HG03520 (cell line): ENCODE measurements at regions not wholly inside any gene's neighbourhood (a gene's known extent, or its start where the extent isn't known, plus 50 kb on each side); places are given as distances from the start of the nearest gene placed in this dataset.

Source experiments
- ATAC-seq: cut with Tn5 transposase; IDR thresholded peaks from one replicate; pipeline ENCODE4 v1.9.1; 2021; ENCODE audit warnings: mild to moderate bottlenecking, moderate library complexity; ENCODE audit not compliant: unreplicated experiment

DNA sequence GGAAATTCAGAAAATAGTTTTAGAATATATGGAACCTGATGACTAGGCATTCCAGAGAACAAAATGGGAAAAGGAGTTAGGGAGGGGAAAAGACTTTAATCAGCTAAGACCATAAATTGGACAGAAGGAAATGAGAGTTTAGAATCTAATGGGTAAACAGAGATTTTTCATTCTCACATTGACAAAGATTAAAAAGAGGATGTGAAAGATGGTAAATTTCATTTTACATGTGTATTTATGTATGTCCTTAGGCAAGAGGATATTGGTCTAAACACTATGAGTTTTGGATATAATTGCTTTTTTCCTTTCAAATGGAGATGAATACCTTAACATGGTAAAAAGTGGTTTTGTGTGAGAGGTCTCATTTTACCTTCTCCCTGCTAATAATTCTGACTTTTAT, 1021.9 kb downstream of the NSUN3 start:
- ATAC-seq: no peak

DNA sequence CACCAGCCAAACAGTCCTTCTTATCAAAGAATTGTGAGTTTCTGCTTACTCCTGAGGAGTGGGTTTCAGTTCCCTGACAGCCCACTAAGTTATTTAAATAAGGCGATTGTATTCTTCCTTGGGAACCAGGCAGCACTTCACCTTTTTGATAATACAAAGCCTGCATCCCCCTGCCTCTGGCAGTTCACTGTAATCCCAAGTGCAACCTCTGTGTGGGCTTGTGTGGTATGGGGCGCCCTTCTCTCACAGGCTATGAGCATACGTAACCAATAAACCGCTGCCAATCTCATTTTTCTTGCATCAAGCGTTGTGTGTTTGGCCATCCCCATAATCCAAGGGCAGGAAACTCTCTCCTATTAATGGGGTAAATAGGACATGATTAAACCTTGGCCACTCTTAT, 1025.6 kb downstream of the NSUN3 start:
- no peak for ATAC-seq

DNA sequence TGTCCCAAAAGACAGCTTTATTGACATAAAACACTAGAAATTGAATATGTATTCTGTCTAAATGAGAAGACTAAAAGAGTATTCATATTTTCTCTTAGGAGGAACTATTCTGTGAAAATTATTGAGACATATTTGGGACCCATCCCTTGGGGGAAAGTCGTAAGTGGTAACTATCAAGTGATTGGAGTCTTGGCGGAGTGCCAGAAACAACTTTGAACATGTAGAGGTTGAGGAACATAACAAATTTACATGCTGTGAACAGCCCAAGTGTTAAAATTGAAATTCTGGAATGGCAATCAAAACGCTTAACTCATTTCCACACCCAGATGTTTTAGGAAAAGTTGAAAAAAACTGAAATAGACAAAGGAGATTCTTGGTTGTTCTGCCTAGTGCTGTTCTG, 1034.6 kb downstream of the NSUN3 start:
- no peak for ATAC-seq

DNA sequence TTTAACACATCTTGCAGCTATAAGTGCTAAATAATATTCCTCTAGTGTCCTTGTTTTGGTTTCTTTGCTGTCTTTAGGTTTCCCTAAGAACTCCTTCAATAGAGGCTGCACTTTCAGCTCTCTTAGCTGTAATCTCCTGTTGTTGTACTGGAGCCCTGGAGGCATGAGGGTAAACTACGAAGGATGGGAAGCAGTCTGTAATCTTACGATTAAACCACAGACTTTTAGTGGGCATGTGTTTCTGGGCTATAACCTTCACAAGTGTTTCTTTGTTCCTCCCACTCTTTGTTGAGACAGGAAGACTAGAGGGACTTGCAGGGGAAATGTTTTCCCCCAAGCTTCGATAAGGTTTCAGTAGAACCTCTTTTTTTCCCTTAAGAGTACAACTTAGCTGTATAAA, 1058.1 kb downstream of the NSUN3 start:
- ATAC-seq: no peak

DNA sequence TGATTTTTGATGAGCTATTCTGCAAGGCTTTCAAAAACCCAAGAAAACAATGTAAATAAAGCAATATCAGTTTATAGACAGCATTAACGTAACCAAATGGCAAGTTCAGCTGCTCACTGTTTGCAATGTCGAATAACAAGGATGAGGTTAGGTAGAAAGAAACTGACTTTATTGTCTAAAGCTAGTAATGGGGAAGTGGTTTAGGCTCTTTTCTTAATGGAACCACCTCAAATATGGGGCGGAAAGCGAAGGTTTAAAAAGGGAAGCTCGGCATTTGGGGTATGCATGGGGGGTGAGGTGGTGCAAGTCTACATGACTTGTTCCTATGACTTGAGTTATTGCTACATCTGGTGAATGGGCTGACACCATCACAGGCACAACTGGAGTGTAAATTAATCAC, 1060.2 kb downstream of the NSUN3 start:
- ATAC-seq: no peak

DNA sequence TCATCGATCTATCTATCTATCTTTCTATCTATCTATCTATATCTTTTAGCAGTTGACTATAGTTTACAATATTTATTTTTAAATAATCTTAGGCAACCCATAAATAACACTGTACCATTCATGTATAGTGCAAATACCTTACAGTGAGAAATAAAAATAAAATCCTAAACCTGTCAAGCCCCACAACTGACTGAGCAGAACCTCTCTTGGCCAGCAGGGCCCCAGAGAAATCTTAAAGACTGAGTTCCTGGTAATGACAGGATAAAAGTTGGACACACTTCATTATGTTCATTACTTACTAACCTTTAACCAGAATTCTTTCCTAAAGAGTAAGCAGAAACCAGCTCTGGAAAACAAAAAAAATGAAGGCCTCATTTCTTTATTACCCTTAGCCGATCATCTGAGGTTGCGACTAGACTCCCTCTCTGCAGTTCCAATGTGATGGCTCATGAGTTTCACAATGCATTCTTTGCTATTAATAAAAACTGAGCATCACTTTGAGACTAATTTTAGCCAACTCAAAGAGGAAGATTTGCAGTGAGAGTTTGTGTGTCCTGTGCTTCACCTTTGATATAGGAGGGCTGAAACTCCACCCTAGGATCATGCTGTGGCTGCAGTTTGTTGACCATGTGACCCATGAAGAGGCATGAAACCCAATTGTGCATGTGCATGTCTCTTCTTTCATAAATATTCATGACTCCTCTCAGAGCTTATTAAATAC, 1072.0 kb downstream of the NSUN3 start:
- no peak for ATAC-seq

DNA sequence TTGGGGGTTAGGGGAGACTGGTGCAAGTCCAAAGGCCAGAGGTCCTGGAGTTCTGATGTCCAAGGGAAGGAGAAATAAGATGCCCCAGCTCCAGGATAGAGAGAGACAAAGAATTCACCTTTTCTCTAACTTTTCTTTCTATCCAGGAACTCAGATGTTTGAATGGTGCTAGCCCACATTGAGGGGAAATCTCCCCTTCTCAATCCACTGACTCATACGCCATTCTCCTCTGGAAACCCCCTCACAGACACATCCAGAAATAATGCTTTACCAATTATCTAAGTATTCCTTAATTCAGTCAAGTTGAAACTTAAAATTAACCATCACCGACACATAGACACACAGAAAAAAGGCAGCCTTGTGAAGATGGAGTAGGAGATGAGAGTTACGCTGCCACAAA, 1085.2 kb downstream of the NSUN3 start:
- no peak for ATAC-seq

DNA sequence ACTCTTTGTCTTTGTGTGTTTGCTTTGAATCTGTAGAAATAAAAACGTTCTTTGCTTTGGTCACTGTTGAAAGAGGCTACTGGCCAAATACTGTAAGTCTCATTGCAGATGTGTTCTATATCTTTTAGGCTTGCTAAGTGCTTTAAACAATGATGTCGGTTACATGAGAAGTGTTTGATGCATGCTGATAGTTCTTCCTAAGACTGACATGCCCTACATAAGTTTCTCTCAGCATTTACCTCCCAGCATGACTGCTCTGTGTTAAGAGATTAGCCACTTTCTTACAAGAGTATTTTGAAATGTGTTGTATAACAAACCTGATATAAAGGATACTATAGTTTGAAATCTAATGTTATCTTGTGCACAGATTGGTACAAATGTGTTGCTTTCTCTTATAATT, 1088.7 kb downstream of the NSUN3 start:
- no peak for ATAC-seq

DNA sequence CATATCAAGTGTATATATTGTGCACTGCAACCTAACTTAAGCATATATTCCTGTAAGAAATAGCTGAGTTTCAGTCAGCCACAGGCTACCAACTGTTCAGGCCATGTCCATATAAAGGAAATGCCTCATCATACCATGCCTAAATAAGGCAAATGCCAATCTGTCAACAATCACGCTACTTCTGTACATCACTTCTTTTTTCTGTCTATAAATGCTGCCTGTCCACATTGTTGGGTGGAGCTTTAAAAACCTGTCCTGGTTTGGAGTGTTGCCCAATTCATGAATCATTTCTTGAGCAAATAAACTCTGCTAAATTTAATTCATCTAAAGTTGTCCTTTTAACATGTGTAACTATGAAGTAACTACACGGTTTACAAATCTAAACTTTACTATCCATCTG, 1091.9 kb downstream of the NSUN3 start:
- no peak for ATAC-seq

DNA sequence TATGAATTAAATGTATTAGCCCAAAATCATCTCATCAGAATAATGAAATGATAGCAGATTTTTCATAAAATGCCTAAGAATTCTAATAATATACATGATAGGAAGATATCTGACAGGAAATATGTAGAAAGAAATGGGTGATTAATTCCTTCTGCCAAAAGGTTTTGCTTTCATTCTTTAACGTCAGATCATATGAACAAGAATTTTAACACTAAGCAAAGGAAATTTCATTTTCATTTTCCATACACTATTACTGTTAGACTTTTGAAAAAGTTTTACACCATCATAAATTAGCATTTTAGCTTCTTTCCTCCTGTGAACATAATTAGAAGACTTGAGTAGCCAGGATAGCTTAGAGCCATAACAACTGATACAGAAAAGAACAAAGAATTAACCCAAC, 1099.9 kb downstream of the NSUN3 start:
- no peak for ATAC-seq

DNA sequence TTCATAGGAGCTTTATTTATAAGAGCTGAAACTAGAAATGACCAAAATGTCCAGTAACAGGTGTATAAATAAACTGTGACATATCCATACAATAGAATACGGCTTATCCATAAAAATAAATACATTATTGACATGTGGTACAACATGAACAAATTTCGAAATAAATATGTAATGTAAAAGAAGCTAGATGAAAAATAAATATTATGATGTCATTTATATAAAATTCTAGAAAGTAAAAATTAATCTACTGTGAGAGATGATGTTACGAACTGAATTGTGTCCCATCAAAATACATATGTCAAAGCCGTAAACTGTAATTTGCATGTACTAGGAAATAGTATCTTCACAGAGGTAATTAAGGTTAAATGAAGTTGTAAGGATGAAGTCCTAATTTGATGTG, 1104.9 kb downstream of the NSUN3 start:
- ATAC-seq: no peak

DNA sequence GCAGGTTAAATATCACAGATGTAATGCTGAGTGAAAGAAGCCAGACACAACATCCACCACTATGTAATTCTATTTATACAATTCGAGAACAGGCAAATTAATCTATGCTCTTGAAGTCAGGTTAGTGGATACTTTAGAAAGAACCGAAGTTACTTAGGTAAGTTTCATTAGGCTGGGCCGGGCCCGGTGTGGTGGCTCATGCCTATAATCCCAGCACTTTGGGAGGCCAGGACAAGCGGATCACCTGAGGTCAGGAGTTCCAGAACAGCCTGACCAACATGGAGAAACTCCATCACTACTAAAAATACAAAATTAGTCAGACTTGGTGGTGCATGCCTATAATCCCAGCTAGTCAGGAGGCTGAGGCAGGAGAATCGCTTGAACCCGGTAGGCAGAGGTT, 1105.7 kb downstream of the NSUN3 start:
- no peak for ATAC-seq

DNA sequence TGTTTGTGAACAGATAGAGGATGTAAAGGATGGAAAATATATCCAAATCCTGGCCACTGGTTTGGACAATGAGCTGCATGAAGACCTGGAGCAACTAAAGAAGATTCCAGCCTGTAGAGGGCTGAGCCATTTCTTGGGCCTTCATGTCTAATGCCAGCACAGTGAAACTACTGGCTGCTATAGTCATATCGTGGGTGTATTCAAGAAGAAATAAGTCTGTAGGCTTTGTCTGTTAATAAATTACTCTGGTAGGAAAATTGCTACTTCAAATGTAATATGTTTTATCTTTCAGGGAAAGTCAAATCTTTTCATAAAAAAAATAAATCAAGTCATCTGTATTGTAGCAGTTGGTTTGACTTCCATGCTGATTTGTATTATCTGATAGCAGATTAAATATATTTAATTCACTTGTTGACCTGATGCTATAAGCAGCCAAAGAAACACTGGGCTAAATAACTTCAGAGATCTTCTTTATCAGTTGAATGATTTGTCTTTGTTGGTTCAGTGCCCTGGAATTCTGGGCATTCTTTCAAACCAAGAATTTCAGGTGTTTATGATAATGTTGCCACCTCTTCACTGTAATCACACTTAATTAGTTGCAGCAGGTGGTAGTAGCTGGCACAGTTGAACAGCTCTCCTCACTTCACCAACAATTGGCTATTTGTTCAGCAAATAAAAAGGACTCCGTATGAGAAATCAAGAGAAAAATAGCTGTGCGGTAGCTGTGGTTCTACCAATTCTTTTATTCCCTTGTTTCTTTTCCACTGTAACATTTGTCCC, 1109.5 kb downstream of the NSUN3 start:
- ATAC-seq: no peak

DNA sequence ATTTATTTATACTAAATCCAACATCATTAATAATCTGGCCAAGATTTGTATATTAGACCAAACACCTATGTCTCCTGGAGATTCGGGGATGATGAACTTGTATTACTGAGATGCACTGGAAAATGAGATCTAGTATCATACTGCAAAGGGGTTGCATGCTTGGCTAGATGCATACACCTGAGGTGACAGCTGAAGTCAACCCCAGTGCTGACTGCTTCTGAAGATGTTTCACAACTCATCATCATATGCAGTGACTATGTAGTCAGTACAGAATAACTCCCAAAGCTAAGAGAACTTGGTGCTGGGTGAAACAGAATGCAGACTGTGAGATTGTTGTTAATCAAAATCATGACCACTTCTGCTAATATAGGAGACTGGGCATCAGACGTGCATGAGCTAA, 1114.2 kb downstream of the NSUN3 start:
- no peak for ATAC-seq

DNA sequence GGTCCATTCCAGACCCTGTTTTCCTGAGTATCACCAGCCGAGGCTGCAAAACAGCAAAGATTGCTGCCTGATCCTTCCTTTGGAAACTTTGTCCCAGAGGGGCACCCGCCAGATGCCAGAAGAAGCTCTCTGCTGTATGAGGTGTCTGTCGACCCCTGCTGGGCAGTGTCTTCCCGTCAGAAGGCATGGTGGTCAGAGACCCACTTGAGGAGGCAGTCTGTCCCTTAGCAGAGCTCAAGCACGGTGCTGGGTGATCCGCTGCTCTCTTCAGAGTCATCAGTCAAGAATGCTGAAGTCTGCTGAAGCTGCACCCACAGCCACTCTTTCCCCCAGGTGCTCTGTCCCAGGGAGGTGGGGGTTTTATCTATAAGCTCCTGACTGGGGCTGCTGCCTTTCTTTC, 1121.2 kb downstream of the NSUN3 start:
- no peak for ATAC-seq

DNA sequence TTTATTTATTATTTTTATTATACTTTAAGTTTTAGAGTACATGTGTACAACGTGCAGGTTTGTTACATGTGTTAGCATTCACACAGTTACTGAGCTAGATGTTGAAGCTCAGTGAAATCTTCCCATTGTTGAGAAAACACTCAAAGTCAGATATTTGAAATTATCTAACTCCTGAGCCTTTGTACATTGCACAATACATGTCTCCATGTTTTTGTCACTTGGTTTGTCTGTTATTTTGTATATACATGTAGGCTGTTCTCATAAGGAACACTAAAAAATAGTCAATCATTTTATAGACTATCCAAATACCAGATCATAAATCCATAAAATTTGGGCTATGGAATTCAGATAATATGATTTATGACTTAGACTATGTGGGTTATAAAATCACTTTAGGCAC, 1126.5 kb downstream of the NSUN3 start:
- ATAC-seq: no peak

DNA sequence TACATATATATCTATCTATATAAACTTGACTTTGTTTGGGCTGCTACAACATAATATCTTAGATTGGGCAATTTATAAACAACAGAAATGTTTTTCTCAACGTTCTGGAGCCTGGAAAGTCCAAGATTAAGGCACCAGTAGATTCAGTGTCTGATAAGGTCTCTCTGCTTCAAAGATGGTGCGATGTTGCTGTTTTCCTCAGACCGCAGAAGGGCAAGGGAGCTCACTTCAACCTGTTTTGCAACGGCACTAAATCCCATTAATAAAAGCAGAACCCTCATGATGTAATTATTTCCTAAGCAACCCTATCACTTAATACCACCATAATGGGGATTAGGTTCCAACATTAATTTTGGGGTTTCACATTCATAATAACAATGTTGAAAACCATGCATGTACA, 1134.8 kb downstream of the NSUN3 start:
- no peak for ATAC-seq

DNA sequence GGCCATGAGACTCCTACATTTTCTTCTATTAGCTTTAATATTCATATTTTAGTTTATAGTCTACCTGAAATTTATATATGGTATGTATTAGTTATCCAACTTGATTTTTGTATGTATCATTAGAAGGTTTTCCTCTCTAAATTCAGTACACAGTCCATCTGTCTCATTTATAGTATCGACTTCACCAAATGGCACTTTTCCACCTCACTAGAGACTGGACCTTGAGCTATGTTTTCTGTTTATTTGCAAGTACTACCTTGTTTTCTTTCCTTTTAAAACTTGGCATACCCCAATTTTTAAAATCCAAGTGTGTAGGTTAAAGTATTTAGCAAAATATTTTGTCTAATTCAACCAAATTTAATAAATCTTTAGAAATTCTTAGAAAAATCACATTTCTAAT, 1137.5 kb downstream of the NSUN3 start:
- ATAC-seq: no peak

DNA sequence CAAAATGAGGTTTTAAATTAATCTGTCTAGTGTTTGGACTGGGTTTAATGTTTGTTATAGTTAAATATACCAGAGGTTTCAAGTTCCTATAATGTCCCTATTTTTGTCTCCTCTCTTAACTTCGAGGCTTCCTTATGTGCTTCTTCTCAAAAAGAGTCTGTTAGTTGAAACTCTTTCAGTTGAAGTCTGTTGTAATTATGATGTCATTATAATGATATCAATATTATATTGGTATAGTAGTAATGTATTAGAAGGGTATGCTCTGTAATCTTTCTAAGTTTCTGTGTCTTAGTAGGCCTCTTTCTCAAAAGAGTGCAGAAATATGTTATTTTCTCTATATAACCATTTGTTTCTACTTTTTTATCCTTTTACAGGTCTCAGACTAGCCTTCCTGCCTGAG, 1148.0 kb downstream of the NSUN3 start:
- no peak for ATAC-seq

DNA sequence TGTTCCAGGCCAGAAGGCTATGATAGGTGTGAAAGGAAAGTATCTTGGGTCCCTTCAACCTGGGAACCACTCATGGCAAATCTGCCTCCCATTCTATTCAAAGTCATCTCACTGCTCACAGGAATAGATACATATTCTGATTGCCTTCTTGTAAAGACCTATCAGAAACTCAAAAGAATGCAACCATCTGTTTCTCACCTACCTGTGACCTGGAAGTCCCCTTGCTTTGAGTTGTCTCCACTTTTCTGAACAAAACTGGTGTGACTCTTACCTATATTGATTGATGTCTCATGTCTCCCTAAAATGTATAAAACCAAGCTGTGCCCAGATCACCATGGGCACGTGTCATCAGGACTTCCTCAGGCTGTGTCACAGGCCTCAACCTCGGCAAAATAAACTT, 1149.3 kb downstream of the NSUN3 start:
- ATAC-seq: no peak

DNA sequence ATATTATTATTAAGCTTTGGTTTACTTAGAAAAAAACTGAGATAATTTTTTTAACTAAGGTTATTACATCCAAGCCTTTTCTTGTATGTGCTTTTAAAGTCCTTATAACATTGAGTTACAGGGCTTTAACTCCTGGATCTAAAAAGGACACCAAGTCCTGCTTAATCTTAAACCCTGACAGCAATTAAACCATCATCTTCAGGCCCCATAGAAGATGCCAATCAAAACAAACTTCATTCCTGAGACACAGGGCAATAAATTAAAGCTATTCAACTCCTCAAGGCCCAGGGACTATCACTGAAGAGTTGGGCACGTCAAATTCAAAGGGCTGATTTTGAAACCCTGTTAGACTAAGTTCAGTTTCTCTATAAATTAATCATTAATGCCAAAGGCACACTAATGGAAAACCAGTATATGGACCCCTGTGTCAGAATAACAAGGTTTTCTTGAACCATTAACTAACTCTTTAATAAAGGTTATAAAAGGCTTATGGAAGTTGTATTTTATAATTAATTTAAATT, 1152.6 kb downstream of the NSUN3 start:
- no peak for ATAC-seq

DNA sequence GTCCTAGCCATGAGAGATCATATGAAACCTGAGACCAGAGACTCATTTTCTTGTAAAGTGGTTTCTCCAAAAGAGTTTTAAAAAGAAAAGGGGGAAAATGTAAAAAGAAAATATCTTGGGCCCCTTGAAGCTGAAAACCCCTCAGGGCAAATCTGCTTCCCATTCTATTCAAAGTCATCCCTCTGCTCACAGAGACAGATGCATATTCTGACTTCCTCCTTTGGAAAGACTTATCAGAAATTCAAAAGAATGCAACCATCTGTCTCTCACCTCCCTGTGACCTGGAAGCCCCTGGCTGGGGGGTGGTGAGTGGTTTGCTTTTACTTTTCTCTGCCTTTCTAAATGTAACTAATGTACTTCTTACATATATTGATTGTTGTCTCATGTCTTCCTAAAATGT, 1154.8 kb downstream of the NSUN3 start:
- no peak for ATAC-seq
